GM19023 (cell line): ENCODE measurements at regions not wholly inside any gene's neighbourhood (a gene's known extent, or its start where the extent isn't known, plus 50 kb on each side); places are given as distances from the start of the nearest gene placed in this dataset.

Experiments used
- ATAC-seq: cut with Tn5 transposase; IDR thresholded peaks from one replicate; pipeline ENCODE4 v1.9.1; 2021; ENCODE audit warnings: mild to moderate bottlenecking, moderate library complexity; ENCODE audit not compliant: unreplicated experiment

- ATAC-seq, result no peak
Measured at GRCh38 chr3:98969295-98969694, 67.8 kb upstream of the DCBLD2 start.

GRCh38 chr3:98968824-98969223 lies 67.3 kb upstream of the DCBLD2 start:
- ATAC-seq, result no peak

GRCh38 chr3:98968347-98968746 lies 66.9 kb upstream of the DCBLD2 start:
- no peak for ATAC-seq

GRCh38 chr3:98967758-98968157 lies 66.3 kb upstream of the DCBLD2 start:
- ATAC-seq, result no peak

DNA sequence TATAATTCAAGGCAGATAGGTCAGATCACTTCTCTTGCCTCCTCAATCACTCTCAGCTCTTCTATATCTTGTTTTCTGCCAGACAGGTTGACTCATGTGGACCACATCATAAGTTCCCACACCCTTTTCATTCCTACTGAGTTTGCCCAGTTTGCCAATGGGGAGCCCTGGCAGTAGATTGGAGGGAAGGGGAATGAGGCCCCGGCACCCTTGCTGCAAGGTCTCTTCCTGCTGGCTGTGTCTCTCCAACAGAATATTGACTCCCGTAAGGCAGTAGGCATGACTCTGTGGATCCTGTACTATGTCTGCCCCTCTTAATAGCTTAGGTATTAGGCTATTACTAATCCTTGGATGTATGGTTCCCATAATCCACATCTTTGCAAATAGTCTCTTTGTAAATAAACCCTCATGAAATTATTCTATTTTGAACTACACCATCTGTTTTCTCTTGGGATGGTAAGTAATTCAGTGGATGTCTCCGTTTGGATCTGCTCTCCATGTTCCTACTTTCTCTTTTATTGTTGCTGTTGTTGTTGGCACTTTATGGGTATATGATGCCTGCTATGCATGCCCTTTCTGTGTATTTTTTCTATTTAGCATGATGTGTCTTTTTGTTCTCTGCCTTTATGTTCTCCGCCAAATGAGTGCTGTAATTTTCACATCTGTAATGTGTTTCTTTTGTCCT lies 65.5 kb upstream of the DCBLD2 start:
- ATAC-seq, result no peak

GRCh38 chr3:98966434-98966833 lies 64.9 kb upstream of the DCBLD2 start:
- ATAC-seq, result no peak

DNA sequence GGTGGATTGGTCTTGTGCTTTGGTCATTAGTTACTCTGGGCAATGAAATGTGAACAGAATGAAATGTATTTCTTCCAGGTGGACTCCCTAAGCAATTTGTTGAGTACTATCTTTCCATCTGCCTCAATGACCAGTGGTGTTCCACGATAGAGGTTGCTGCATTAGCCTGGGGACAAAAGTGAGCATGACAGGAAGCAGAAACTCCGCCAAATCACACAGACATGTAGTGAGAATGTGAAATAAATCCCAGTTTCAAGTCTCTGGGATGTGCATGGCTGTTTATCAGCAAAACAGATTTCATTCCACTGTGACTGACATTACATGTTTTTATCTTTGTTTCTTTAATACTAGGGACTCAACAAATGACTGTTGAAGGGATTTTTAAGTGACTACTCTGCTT lies 63.3 kb upstream of the DCBLD2 start:
- no peak for ATAC-seq

DNA sequence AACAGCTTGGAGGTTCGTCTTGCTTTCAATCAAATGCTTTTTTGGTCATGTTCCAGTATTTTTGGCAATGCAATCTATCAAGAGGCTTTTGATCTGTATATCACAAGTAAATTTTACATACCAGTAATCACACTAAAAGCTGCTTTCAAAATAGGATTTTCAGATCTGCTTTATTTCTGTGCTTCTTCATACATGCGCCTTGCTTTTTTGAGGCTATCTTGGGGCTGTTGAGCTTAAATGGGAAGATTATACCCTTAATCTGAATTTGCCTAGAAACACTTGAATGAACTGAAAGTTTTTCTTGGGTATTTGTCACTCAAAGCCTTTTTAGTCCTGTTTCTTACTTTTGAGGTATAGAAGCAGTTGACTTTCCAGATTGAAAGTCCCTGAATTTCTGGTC lies 62.1 kb upstream of the DCBLD2 start:
- ATAC-seq, result no peak

- no peak for ATAC-seq
Measured at GRCh38 chr3:98962951-98963350, 61.5 kb upstream of the DCBLD2 start.

GRCh38 chr3:98962189-98962930 lies 60.9 kb upstream of the DCBLD2 start:
- ATAC-seq, result no peak

- no peak for ATAC-seq
Measured at GRCh38 chr3:98961161-98962155, 60.0 kb upstream of the DCBLD2 start.

DNA sequence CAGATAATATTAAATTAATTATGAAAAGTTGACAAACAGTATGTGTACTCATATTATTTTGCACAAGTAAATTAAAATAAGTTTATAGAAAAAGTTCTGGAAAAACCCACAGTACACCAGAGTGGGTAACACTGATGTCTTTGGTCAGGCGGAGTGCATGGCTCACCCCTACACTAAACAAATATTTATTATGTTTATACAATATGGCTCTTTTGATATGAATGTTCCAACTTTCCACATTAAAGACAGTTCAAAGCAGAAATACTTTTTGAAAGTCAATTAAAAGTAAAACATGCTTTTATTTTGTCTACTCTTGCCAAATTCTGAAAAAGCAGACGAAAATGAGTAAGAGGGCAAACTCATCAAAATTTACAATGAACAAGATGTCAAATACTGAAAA lies 56.2 kb upstream of the DCBLD2 start:
- no peak for ATAC-seq

GRCh38 chr3:98956008-98956407 lies 54.5 kb upstream of the DCBLD2 start:
- no peak for ATAC-seq

GRCh38 chr3:98954791-98955604 lies 53.5 kb upstream of the DCBLD2 start:
- no peak for ATAC-seq

GRCh38 chr3:98954242-98954641 lies 52.7 kb upstream of the DCBLD2 start:
- no peak for ATAC-seq

GRCh38 chr3:98952404-98952803 lies 50.9 kb upstream of the DCBLD2 start:
- ATAC-seq, result no peak
